HEK293T (cell line): ENCODE measurements at regions not wholly inside any gene's neighbourhood (a gene's known extent, or its start where the extent isn't known, plus 50 kb on each side); places are given as distances from the start of the nearest gene placed in this dataset.

Experiments
- CTCF ChIA-PET: fragments of 350-600 bp; formaldehyde crosslinking; extraction: SDS; loops from one replicate; lab custom pipeline; 2021; ENCODE audit warnings: antibody characterized with exemption, inconsistent platforms; lab: Yijun Ruan, JAX
- POLR2A ChIA-PET: fragments of 350-600 bp; formaldehyde crosslinking; extraction: SDS; loops from one replicate; lab custom pipeline; 2020; ENCODE audit warnings: antibody characterized with exemption, inconsistent platforms; lab: Yijun Ruan, JAX
- DNase-seq: peaks from one replicate; pipeline ENCODE4 v3.0.0; 2012; ENCODE audit warnings: mixed read lengths; ENCODE audit errors: extremely low spot score
- ARNT ChIP-seq: fragments of 450-650 bp; IDR thresholded peaks from 2 replicates; pipeline ENCODE4 v1.6.1; 2017; ENCODE audit warnings: mild to moderate bottlenecking
- BHLHE40 ChIP-seq: fragments of 450-650 bp; IDR thresholded peaks from 2 replicates; pipeline ENCODE4 v1.6.1; 2016; ENCODE audit warnings: mild to moderate bottlenecking, moderate library complexity, borderline replicate concordance
- CTBP1 ChIP-seq: fragments of 450-650 bp; IDR thresholded peaks from 2 replicates; pipeline ENCODE4 v1.6.1; 2016; ENCODE audit warnings: borderline replicate concordance
- ELF4 ChIP-seq: fragments of 450-650 bp; IDR thresholded peaks from 2 replicates; pipeline ENCODE4 v1.6.1; 2017; ENCODE audit warnings: antibody characterized with exemption
- FOXA1 ChIP-seq: fragments of 450-650 bp; IDR thresholded peaks from 2 replicates; pipeline ENCODE4 v1.6.1; 2016; ENCODE audit warnings: mild to moderate bottlenecking
- FOXK2 ChIP-seq: fragments of 450-650 bp; IDR thresholded peaks from 2 replicates; pipeline ENCODE4 v1.6.1; 2016; ENCODE audit warnings: mild to moderate bottlenecking
- FOXM1 ChIP-seq: fragments of 450-650 bp; IDR thresholded peaks from 2 replicates; pipeline ENCODE4 v1.6.1; 2017; ENCODE audit warnings: mild to moderate bottlenecking, borderline replicate concordance
- HDGF ChIP-seq: fragments of 450-650 bp; IDR thresholded peaks from 2 replicates; pipeline ENCODE4 v1.6.1; 2017; ENCODE audit warnings: antibody characterized with exemption, borderline replicate concordance
- L3MBTL2 ChIP-seq: fragments of 450-650 bp; conservative IDR thresholded peaks from 2 replicates; pipeline ENCODE4 v1.6.1; 2016; ENCODE audit warnings: mild to moderate bottlenecking
- LEF1 ChIP-seq: fragments of 450-650 bp; IDR thresholded peaks from 2 replicates; pipeline ENCODE4 v1.6.1; 2017; ENCODE audit warnings: mild to moderate bottlenecking, borderline replicate concordance
- NFRKB ChIP-seq: fragments of 450-650 bp; IDR thresholded peaks from 2 replicates; pipeline ENCODE4 v1.6.1; 2016; ENCODE audit warnings: mild to moderate bottlenecking, moderate library complexity
- SP1 ChIP-seq: fragments of 450-650 bp; IDR thresholded peaks from 2 replicates; pipeline ENCODE4 v1.6.1; 2017
- SUZ12 ChIP-seq: fragments of 450-650 bp; IDR thresholded peaks from 2 replicates; pipeline ENCODE4 v1.6.1; 2016; ENCODE audit warnings: mild to moderate bottlenecking
- TARDBP ChIP-seq: fragments of 450-650 bp; IDR thresholded peaks from 2 replicates; pipeline ENCODE4 v1.6.1; 2016
- ZNF384 ChIP-seq: fragments of 450-650 bp; IDR thresholded peaks from 2 replicates; pipeline ENCODE4 v1.6.1; 2016
- TF ChIP-seq, protein P1 (sequence below): fragments of 450-650 bp; IDR thresholded peaks from 2 replicates; pipeline ENCODE4 v1.6.1; 2016

DNA sequence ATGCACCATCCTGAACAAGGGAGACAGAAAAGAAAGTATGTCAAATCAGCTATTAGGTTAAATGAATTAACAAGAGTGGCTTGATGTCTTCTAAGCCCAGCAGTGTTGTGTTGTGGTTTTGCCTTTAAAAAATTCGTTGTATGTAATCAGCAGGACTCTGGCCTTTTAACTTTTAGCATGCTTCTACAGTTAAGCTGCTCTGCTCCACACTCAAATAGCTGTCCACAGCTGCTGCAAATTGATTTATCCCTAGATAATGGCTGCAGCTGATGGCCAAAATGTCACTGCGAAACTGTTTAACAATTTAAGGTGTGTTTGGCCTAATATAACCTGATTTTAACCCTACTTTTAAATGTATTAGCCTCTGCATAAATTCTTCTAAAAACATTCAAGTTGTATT lies 85.8 kb downstream of the CXXC4 start:
- ChIA-PET CTCF (no interaction called here), POLR2A (no interaction called here)
- no peak for DNase-seq
- no peak for TF ChIP-seq FOXM1
- TF ChIP-seq ELF4 = no peak

DNA sequence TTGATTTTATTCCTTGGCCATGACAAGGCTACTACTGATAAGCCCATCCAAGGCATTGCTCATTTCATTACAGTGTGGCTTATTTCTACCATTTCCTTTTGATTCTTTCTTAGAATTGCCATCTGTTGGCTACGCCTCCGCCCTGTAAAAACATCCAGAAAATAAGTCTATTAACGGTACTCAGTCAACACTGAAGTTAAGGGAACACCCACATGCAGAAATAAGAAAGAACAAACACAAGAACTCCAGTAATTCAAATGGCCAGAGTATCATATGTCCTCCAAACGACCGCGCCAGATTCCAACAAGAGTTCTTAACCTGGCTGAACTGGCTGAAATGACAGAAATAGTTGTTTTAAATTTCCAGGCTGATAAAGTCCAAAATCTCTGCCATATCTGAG lies 90.3 kb downstream of the CXXC4 start:
- DNase-seq = no peak
- POLR2A ChIA-PET = no interaction called here
- CTCF ChIA-PET = no interaction called here
- TF ChIP-seq TARDBP (no peak), ARNT (no peak), CTBP1 (no peak), FOXM1 (no peak), LEF1 (no peak), FOXK2 (no peak), NFRKB (no peak), SUZ12 (no peak), ELF4 (no peak), ZNF384 (no peak), BHLHE40 (no peak), FOXA1 (no peak), SP1 (no peak)
- TF ChIP-seq, protein P1, sequence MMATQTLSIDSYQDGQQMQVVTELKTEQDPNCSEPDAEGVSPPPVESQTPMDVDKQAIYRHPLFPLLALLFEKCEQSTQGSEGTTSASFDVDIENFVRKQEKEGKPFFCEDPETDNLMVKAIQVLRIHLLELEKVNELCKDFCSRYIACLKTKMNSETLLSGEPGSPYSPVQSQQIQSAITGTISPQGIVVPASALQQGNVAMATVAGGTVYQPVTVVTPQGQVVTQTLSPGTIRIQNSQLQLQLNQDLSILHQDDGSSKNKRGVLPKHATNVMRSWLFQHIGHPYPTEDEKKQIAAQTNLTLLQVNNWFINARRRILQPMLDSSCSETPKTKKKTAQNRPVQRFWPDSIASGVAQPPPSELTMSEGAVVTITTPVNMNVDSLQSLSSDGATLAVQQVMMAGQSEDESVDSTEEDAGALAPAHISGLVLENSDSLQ = no peak

- TF ChIP-seq L3MBTL2 (0 out of 2 replicates have a peak, but pooled peaks have one; percentile 20), ZNF384 (no peak), ARNT (no peak), SP1 (no peak), CTBP1 (no peak), HDGF (no peak)
- TF ChIP-seq, protein P1 = no peak
- CTCF ChIA-PET = interaction anchor here (0.7 kb wide), 1 partner anchor 790 kb away, joined by 3 read pairs; no protein-coding TSS in a partner anchor
- no peak for DNase-seq
- POLR2A ChIA-PET = interaction anchor here (0.6 kb wide), 1 partner anchor 129 kb away, joined by 3 read pairs; no protein-coding TSS in a partner anchor
These were observed 99.5 kb downstream of the CXXC4 start for GRCh38 chr4:104395168-104395614.

DNA sequence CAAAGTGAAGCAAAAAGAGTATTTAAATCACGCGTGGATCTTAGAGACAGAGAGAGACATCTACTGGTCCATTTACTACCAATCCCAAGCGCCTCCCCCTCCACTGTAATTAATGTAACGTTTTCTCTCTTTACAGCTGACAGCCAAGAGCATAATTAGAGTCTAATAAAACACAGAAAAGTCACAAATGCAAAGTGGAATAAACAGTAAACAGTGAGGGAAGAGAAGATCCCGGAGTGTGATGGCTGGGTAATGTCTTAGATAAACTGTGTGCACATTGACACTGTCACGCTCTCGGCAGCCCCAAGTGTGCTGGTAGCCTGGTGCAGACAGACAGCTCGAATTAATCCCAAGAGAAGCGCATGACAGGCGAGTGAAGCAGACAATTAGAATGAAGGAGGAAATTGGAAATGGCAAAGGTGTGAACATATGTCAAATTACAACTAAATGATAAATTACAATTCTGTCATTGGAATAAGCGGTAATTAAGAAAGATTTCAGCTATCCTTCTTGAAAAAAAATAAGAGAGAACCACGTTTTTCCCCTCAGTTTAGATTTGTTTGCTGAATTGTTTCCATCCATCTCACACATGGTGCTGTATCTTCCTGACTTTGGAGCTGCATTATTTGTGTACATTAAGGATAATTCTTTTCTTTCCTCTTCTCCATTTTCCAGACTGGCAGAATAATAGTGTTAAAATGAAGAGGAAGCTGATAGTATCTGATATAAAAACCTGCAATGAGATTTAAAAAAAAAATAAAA lies 100.1 kb downstream of the CXXC4 start:
- POLR2A ChIA-PET = interaction anchor here (0.6 kb wide), 1 partner anchor 128 kb away, joined by 3 read pairs; no protein-coding TSS in a partner anchor
- DNase-seq = peak; percentile 30
- TF ChIP-seq, protein P1 = peak; percentile 39; the same call in 1 of the 2 replicates
- no peak for TF ChIP-seq TARDBP
- CTCF ChIA-PET = interaction anchor here (0.6 to 0.7 kb wide), 2 partner anchors 791 to 948 kb away, joined by 3 to 8 read pairs; no protein-coding TSS in a partner anchor

GRCh38 chr4:104393655-104394324 lies 100.9 kb downstream of the CXXC4 start:
- POLR2A ChIA-PET = no interaction called here
- CTCF ChIA-PET = interaction anchor here (0.6 kb wide), 1 partner anchor 949 kb away, joined by 8 read pairs; no protein-coding TSS in a partner anchor
- TF ChIP-seq TARDBP = no peak
- TF ChIP-seq ELF4 = no peak
- no peak for TF ChIP-seq L3MBTL2
- TF ChIP-seq, protein P1 = no peak
- TF ChIP-seq SUZ12 = no peak
- no peak for TF ChIP-seq FOXA1
- no peak for TF ChIP-seq NFRKB
- no peak for TF ChIP-seq FOXM1
- no peak for TF ChIP-seq HDGF
- TF ChIP-seq BHLHE40 = no peak
- no peak for TF ChIP-seq LEF1
- TF ChIP-seq FOXK2 = no peak
- no peak for TF ChIP-seq ZNF384
- TF ChIP-seq ARNT = no peak
- no peak for TF ChIP-seq CTBP1
- DNase-seq = no peak

- DNase-seq = no peak
- no peak for TF ChIP-seq NFRKB
- no peak for TF ChIP-seq FOXK2
- ChIA-PET POLR2A (no interaction called here), CTCF (no interaction called here)
These were observed 109.0 kb downstream of the CXXC4 start for GRCh38 chr4:104385713-104386112.
